Stimulated activated CD4-positive, alpha-beta T cell treated with anti-CD3 and anti-CD28 coated beads, TNF-alpha, amount 100 ng/mL, for 48 hours (primary cell): ENCODE measurements at regions not wholly inside any gene's neighbourhood (a gene's known extent, or its start where the extent isn't known, plus 50 kb on each side); places are given as distances from the start of the nearest gene placed in this dataset.

Source experiments
- DNase-seq, 3 donors: peaks; one replicate each; pipeline ENCODE4 v3.0.0-alpha.2; 2020; ENCODE audit warnings: low read depth in 3 of 3

DNA sequence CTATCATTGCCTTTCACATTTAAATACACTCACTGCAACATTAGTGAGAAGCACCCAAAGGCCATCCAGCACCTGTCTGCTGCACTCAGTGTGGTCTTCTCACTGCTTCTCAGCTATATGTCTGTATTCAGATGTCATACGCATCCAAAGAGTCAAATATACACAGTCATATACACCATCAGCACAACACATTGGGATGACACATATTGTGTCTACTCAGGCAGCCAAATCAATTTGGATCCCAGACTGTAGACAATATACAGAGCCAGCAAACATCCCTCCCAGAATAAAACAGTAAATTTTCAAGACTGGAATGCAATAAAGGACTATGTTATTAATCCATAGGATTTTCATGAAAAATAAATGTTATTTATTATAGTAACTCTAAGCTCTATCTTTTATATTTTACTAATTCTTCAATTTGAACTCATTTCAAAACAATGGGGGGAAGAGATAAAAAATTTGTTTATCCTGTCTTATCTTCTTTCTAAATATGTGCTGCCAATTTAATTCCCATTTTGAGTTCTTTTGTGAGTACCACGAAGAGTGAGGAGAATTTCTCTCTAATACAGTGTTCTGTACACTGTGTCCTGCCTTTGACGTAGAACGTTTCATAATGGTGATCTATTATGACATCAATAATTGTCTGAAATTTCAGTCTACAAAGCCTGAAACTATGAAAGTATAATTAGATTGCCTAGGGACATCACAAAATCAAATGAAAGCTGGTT, 602.2 kb upstream of the CXADR start:
- DNase-seq: no peak

- no peak for DNase-seq
Observed at GRCh38 chr21:16911166-16911607, 601.7 kb upstream of the CXADR start.

GRCh38 chr21:16912075-16912474, 600.8 kb upstream of the CXADR start:
- no peak for DNase-seq

GRCh38 chr21:16913010-16913409, 599.8 kb upstream of the CXADR start:
- DNase-seq: no peak

GRCh38 chr21:16928439-16928838, 584.4 kb upstream of the CXADR start:
- DNase-seq: no peak

- DNase-seq: no peak
Observed at GRCh38 chr21:16932314-16932713, 580.5 kb upstream of the CXADR start.

DNA sequence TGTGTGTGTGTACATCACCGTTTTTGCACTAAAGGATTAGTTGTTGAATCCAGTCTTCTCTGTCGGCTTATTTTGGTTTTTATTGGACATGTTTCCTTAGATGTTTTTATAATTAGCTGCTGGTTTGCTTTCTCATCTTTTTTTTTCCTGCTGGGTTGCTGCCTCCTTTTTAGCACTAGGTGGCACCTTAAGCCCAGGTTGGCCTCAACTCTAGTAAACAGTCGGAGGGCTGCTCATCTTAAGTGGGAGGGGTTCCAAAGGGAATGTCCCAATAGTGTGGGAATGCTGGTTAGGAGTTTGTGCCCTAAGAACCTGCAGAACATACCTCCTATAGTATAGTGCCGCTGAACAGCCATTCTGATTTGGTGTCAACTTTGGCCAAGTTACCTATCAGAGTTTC, 570.1 kb upstream of the CXADR start:
- DNase-seq: no peak

- DNase-seq: no peak
Observed at GRCh38 chr21:16943231-16943630, 569.6 kb upstream of the CXADR start.

DNA sequence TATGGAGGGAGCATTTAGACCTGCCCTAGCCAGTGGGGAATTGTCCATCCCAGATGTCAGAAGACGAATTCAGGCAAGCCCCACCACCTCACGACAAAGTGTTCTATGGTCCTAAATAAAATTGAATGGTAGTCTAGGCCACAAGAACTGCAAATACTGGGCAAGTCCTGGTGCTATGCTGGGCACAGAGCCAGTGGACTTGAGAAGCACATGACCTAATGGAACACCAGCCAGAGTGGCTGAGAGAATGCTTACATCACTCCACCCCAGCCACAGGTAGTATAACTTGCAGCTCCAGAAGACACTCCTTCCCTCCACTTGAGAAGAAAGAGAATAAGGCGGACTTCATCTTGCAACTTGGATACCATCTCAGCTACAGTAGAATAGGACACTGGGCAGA, 567.3 kb upstream of the CXADR start:
- DNase-seq: no peak

DNA sequence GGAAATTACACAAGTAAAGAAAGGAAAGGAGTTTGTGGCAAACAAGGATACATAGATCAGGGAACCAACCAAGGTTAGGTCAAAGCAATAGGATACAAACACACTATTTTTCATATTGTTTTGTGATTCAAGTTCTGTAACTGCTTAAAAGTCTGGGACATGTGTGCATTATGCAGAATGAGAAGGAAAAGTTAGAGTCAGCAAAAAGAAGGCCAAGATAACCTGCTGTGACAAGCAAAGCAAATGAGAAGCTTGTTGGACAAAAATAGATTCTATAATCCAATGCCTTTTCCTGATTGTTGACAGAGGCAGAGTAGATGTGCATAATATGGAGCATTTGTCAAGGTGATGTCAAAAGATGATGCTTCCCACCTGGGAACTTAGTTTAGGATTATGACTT, 556.0 kb upstream of the CXADR start:
- no peak for DNase-seq

- no peak for DNase-seq
Observed at GRCh38 chr21:16965424-16965823, 547.4 kb upstream of the CXADR start.

DNA sequence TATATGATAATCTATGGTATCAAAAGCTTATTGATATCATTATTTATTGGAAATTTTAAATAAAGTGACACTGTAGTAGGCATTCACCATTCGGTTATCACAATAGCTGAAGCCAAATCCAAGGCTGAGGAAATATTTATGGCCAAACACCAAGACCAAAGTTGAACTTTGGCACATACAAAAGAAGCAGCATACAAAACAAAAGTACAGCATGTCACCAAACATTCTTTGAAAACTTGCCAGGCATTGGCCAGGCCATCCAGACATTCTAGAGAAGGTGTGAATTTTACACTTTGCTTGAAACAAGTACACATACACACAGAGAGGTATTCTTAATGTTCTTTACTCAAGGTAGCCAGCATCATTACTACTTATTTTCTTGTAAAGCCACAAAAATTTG, 544.4 kb upstream of the CXADR start:
- DNase-seq: no peak

DNA sequence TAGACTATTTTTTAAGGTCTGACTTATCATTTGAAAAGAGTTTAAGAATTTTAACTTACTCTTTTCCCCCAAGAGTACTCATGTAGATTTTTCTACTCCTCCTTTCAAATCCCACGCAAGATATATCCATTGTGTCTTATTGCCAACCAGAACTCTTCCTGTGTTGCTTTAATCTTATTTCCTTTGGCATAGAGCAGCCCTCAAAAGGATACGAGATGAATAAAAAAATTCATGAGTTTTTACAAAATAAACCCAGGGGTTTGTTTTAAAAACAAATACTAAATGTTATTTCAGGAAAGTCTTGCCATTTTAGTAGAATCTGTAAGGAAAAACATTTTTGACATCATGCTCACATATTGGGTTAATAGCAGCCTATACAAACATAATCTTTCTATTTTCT, 543.2 kb upstream of the CXADR start:
- DNase-seq: no peak

DNA sequence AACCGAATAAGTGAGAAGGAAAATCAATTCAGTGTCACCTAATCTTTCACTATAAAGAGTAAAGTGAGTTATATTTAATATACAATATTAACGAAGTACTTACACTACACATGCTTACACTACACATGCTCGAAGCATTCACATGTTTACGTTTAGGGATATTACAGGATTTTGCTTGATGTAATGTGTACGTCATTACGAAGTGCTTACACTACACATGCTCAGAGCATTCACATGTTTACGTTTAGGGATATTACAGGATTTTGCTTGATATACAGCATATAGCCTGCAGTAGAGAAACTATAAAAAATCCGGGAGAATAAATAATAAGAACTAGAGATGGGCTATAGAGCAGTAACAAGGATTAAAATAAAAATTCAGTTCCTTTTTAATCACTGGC, 538.8 kb upstream of the CXADR start:
- no peak for DNase-seq

DNA sequence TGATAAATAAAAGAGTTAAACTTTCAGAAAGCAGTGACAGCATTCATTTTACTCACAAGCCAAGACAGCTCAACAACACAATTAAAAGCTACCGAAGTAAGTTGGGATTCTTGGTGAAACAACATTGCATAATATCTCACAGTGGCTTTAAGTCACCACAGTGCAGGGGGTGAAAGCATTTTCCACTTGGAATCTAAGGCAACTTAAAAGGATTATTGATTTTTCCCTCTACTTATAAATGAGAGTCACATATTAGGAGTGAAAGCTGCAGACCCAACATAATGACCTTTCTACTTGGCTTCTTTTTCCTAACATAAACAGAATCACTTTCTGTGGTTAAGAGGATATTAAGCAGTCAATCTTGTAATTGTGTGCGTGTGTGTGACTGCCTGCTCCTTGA, 536.6 kb upstream of the CXADR start:
- no peak for DNase-seq

DNA sequence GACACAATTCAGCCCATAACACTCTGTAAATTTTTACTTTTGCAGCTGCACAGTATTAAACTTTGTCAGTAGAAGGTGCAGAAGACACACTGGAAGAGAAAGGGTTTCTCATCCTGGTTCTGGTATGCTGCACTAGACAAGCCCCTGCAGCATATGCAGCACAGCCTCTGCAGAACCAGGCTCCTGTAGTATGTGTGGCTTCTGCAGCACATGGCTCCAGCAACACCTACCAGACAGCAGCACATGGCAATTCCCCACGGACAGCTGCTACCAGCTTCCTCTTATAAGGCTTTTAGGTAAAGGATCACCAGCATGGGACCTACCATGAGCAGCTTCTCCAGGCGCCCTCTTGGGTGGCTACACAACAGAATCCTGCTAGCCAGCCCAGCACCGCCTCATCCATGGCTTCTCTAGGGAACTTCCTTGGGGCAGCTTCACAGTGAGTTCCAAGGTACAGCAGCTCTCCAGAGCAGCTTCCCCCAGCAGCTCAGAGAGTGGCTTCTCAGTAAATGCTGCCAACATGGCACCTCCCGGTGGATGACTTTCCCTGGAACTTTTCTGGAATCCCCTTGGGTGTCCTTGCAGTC, 534.4 kb upstream of the CXADR start:
- no peak for DNase-seq

DNA sequence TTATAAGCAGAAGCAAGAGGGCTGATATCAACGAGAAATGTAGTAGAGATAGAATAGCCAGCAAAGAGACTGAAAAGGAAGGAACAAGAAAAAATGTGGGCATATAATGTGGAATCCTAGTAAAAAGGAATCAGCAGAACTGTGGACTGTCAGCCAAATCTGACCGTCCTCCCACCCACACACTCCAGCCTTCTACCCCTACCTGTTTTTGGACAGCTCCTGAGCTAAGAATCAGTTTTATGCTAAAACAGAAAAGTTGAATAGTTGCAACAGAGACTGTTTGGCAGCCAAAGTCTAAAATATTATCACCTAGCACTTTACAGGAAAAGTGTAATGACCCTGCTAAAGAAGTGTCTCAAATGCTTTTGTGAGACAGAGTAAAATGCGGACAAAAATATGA, 533.3 kb upstream of the CXADR start:
- DNase-seq: no peak

DNA sequence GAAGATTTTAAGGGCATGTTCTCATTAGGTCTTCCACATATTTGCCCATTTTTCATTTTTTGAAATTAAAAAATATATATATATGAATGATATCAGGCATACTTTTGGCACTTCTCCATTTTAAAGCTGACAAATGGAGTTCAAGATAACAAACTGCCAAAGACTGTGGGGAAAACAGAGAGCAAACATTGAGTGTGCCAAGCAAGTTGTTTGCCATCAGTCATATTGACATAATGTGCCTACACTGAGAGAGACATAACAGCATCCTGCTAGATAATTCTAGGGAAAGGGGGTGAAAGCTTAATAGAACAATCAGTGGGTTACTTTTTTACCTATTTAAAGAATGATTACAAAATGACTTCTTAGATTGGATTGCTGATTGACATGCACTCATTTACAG, 529.4 kb upstream of the CXADR start:
- DNase-seq: no peak

DNA sequence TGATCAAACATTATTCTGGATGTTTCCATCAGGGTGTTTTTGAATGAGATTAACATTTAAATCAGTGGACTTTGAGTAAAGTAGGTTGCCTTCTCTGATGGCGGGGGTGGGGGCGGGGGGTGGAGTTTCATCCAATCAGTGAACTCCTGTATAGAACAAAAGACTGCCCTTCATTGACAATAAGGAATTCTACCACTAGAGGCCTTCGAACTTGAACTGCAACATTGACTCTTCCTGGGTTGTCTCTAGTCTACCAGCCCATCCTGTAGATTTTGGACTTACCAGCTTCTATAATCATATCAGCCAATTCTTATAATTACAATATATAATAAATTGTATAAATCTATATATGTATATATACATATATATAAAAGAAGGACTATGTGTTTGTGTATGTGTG, 520.4 kb upstream of the CXADR start:
- no peak for DNase-seq

GRCh38 chr21:16993416-16994038, 519.3 kb upstream of the CXADR start:
- DNase-seq: no peak

DNA sequence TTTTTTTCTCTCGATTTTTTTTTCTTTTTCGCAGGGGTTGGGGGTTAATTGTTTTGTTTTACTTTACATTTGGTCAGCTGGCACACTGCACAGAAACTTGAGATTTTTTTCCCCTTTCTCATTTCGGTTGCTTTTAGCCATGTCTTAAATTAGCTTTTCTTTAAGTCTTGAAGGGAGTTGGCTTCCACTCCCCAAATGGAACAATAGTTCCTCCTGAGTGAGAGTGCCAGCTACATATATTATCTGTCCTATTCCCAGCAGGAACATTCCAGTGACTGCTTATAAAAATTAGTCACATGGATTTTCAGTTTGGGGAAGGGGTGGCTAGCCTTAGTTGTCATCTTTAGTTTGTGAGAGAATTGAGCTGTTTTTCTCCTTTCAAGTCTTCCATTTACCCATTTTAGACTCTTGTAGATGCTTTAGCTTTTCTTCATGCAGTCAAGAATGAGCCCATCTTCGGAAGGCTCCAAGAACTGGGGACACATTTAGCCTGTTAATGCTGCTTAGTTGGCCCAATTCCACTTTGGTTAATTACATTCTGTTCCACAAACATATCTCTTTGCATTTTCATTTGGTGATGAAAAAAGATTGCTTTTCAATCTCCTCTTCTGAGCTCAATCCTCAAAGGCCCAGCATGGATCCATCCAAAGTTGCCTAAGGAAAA, 510.1 kb upstream of the CXADR start:
- no peak for DNase-seq

DNA sequence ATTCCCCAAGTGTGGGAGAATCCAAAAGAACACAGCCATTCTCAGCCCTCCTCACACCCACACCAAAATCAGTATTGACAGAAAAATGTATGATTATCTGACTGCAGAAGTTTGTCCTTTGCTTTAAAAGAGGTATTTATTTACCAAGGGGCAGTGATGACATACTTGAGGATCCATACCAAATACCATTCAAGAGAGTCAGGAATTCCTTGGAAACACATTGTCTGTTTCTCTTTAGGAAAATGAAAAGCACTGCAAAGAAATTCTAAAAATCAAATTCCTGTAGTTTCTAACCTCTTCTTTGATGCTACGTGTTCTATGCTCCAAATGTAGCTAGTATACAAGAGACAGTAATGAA, 509.6 kb upstream of the CXADR start:
- no peak for DNase-seq

GRCh38 chr21:17003763-17004373, 509.0 kb upstream of the CXADR start:
- DNase-seq: no peak
